Neural progenitor cell (in vitro differentiated cells): ENCODE measurements at regions not wholly inside any gene's neighbourhood (a gene's known extent, or its start where the extent isn't known, plus 50 kb on each side); places are given as distances from the start of the nearest gene placed in this dataset.

Source experiments
- DNase-seq: peaks from one replicate; pipeline ENCODE4 v3.0.0-alpha.2; 2016; ENCODE audit warnings: low spot score
- H2AFZ ChIP-seq: fragments of 200-600 bp; sonication (generic); replicated peaks from 2 replicates; pipeline ENCODE4 v1.6.1; 2016; ENCODE audit warnings: antibody characterized with exemption
- H3F3A ChIP-seq: fragments of 200-600 bp; sonication (generic); 2 replicates; pipeline ENCODE4 v1.6.1; 2016; ENCODE audit warnings: antibody characterized with exemption, low read depth
- H3K27ac ChIP-seq: fragments of 200-600 bp; sonication (generic); 2 replicates; pipeline ENCODE4 v1.5.1; 2016; ENCODE audit warnings: mild to moderate bottlenecking
- H3K27me3 ChIP-seq: fragments of 200-600 bp; sonication (generic); 2 replicates; pipeline ENCODE4 v1.6.1; 2016; ENCODE audit warnings: mild to moderate bottlenecking, moderate library complexity
- H3K36me3 ChIP-seq: fragments of 200-600 bp; sonication (generic); 2 replicates; pipeline ENCODE4 v1.5.1; 2016
- H3K4me1 ChIP-seq: fragments of 200-600 bp; sonication (generic); 2 replicates; pipeline ENCODE4 v1.6.1; 2016; ENCODE audit warnings: mixed run types
- H3K4me2 ChIP-seq: fragments of 200-600 bp; sonication (generic); 2 replicates; pipeline ENCODE4 v1.6.1; 2016
- H3K4me3 ChIP-seq: fragments of 200-600 bp; sonication (generic); 2 replicates; pipeline ENCODE4 v1.5.1; 2016
- H3K79me2 ChIP-seq: fragments of 200-600 bp; sonication (generic); 2 replicates; pipeline ENCODE4 v1.6.1; 2016; ENCODE audit warnings: low read depth
- H3K9ac ChIP-seq: fragments of 200-600 bp; sonication (generic); 2 replicates; pipeline ENCODE4 v1.6.1; 2016
- H3K9me3 ChIP-seq: fragments of 200-600 bp; sonication (generic); 2 replicates; pipeline ENCODE4 v1.5.1; 2016; ENCODE audit warnings: low read depth
- H4K20me1 ChIP-seq: fragments of 200-600 bp; sonication (generic); 2 replicates; pipeline ENCODE4 v1.6.1; 2016; ENCODE audit warnings: low read depth
- H3K27ac Mint-ChIP-seq: 3 replicates; pipeline ENCODE4 v1.8.0; 2021; ENCODE audit warnings: mixed read lengths
- H3K27me3 Mint-ChIP-seq: 2 replicates; pipeline ENCODE4 v1.8.0; 2022; ENCODE audit warnings: low read depth, mild to moderate bottlenecking, inconsistent platforms, moderate library complexity, mixed read lengths; ENCODE audit not compliant: insufficient read depth
- H3K36me3 Mint-ChIP-seq: 3 replicates; pipeline ENCODE4 v1.8.0; 2021; ENCODE audit warnings: mixed read lengths
- H3K4me1 Mint-ChIP-seq: 3 replicates; pipeline ENCODE4 v1.8.0; 2021; ENCODE audit warnings: mixed read lengths
- H3K4me3 Mint-ChIP-seq: 3 replicates; pipeline ENCODE4 v1.8.0; 2021; ENCODE audit warnings: mild to moderate bottlenecking, moderate library complexity, mixed read lengths
- H3K9me3 Mint-ChIP-seq: 3 replicates; pipeline ENCODE4 v1.8.0; 2020; ENCODE audit warnings: mixed read lengths
- CTCF ChIP-seq: fragments of 200-600 bp; sonication (generic); IDR thresholded peaks from 2 replicates; pipeline ENCODE4 v1.5.1; 2017; ENCODE audit warnings: antibody characterized with exemption, mild to moderate bottlenecking
- EZH2 ChIP-seq: fragments of 200-600 bp; sonication (generic); IDR thresholded peaks from 2 replicates; pipeline ENCODE4 v1.6.1; 2017; ENCODE audit warnings: antibody characterized with exemption, mild to moderate bottlenecking, moderate library complexity
- EZH2phosphoT487 ChIP-seq: fragments of 200-600 bp; sonication (generic); IDR thresholded peaks from 2 replicates; pipeline ENCODE4 v1.6.1; 2017; ENCODE audit warnings: antibody characterized with exemption

GRCh38 chr13:25032160-25032559, 63.8 kb upstream of the PABPC3 start:
- H3K4me3 Mint-ChIP-seq, result no peak overlapping the region
- H3F3A ChIP-seq, result no peaks in the 10 kb centered on the region
- DNase-seq, result no peak
- no peaks in the 10 kb centered on the region for H3K79me2 ChIP-seq
- H3K4me1 Mint-ChIP-seq, result no peaks in the 10 kb centered on the region
- H3K36me3 Mint-ChIP-seq, result no peaks in the 10 kb centered on the region
- no peak overlapping the region for H3K27ac Mint-ChIP-seq
- H3K9ac ChIP-seq, result no peak overlapping the region
- peaks cover 2% of the 10 kb centered on the region for H3K9me3 Mint-ChIP-seq
- H3K27ac ChIP-seq, result no peak overlapping the region
- TF ChIP-seq CTCF, result no peak
- no peak for TF ChIP-seq EZH2
- TF ChIP-seq EZH2phosphoT487, result no peak
- no peaks in the 10 kb centered on the region for H3K27me3 ChIP-seq
- no peaks in the 10 kb centered on the region for H3K9me3 ChIP-seq
- no peaks in the 10 kb centered on the region for H4K20me1 ChIP-seq
- H3K36me3 ChIP-seq, result no peaks in the 10 kb centered on the region
- H3K4me2 ChIP-seq, result no peak overlapping the region
- H3K27me3 Mint-ChIP-seq, result peaks cover 6% of the 10 kb centered on the region
- no peak overlapping the region for H2AFZ ChIP-seq
- H3K4me1 ChIP-seq, result no peaks in the 10 kb centered on the region
- no peak overlapping the region for H3K4me3 ChIP-seq

- no peaks in the 10 kb centered on the region for H3K9me3 ChIP-seq
- no peaks in the 10 kb centered on the region for H3K36me3 ChIP-seq
- H4K20me1 ChIP-seq, result no peaks in the 10 kb centered on the region
- Mint-ChIP-seq H3K36me3 (no peaks in the 10 kb centered on the region), H3K27ac (no peak overlapping the region), H3K4me3 (no peak overlapping the region), H3K9me3 (peaks cover 2% of the 10 kb centered on the region), H3K27me3 (peaks cover 8% of the 10 kb centered on the region), H3K4me1 (no peaks in the 10 kb centered on the region)
- H3K27me3 ChIP-seq, result no peaks in the 10 kb centered on the region
- no peak overlapping the region for H3K27ac ChIP-seq
- H3F3A ChIP-seq, result no peaks in the 10 kb centered on the region
- no peak overlapping the region for H2AFZ ChIP-seq
- H3K4me3 ChIP-seq, result no peak overlapping the region
- no peak overlapping the region for H3K4me2 ChIP-seq
- DNase-seq, result no peak
- no peaks in the 10 kb centered on the region for H3K4me1 ChIP-seq
- no peak overlapping the region for H3K9ac ChIP-seq
- no peaks in the 10 kb centered on the region for H3K79me2 ChIP-seq
- TF ChIP-seq EZH2phosphoT487 (no peak), EZH2 (no peak), CTCF (no peak)
Observed at GRCh38 chr13:25034173-25034572, 61.8 kb upstream of the PABPC3 start.

GRCh38 chr13:25037057-25037813, 58.7 kb upstream of the PABPC3 start:
- Histone ChIP-seq H3F3A (peaks cover under 1% of the 10 kb centered on the region), H3K79me2 (no peaks in the 10 kb centered on the region), H4K20me1 (no peaks in the 10 kb centered on the region), H3K4me2 (no peak overlapping the region), H3K9ac (no peak overlapping the region), H3K36me3 (no peaks in the 10 kb centered on the region), H3K27me3 (no peaks in the 10 kb centered on the region), H3K9me3 (no peaks in the 10 kb centered on the region), H3K4me3 (no peak overlapping the region), H3K27ac (no peak overlapping the region), H3K4me1 (peaks cover 4% of the 10 kb centered on the region), H2AFZ (peak overlapping the region; percentile 55)
- Mint-ChIP-seq H3K36me3 (peaks cover under 1% of the 10 kb centered on the region), H3K4me1 (peaks cover 2% of the 10 kb centered on the region), H3K27me3 (peaks cover 7% of the 10 kb centered on the region), H3K27ac (no peak overlapping the region), H3K4me3 (no peak overlapping the region), H3K9me3 (peaks cover 2% of the 10 kb centered on the region)
- TF ChIP-seq CTCF (peak; percentile 81), EZH2phosphoT487 (no peak)
- peak; percentile 82 for DNase-seq
